GM19240 (cell line): ENCODE measurements at regions not wholly inside any gene's neighbourhood (a gene's known extent, or its start where the extent isn't known, plus 50 kb on each side); places are given as distances from the start of the nearest gene placed in this dataset.
"Not testable (repeated sequence)": the region's sequence is repeated elsewhere in the genome, so short reads cannot be mapped to it uniquely, and the experiment has no call there.

ENCODE experiments used
- DNase-seq: peaks from one replicate; pipeline ENCODE4 v3.0.0; 2011; ENCODE audit warnings: low spot score; ENCODE audit not compliant: insufficient read length

DNA sequence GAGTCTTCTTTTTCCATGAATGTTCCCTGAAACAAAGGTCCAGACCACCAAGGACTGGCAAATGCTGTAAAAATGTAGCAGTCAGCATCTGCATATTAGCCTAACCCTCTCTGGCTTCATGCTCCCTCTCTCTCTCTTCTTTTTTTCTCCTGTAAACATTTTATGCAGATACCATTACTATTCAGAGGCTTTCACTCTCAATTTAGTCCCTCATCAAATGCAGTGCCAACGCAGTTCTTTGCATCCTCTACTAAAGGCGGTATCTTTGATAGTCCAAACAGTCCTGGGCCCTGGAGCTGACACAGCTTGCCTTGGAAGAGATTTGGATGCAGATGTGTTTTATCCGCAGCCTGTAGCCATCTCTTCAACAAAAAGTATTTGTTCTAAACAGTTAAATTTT lies 167.1 kb upstream of the MMS22L start:
- no peak for DNase-seq

DNA sequence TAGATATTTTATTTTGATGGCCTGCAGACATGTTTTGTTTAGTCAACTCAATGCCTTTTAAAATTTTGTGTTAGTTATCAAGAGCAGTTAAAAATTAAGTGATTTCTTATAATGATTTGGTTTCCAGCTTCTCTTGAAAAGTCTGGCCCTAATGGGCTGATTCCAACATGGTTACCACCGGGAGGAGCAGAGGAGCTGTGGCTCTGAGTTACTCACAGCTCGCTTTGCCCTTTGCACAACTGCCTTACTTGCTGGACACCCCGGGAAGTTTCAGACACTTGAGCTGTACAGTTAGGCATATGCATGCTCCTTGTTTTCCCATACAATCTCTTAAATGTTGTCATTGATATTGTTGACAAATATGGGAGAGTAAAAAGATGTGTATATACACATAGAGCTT lies 173.1 kb upstream of the MMS22L start:
- DNase-seq, result no peak

DNA sequence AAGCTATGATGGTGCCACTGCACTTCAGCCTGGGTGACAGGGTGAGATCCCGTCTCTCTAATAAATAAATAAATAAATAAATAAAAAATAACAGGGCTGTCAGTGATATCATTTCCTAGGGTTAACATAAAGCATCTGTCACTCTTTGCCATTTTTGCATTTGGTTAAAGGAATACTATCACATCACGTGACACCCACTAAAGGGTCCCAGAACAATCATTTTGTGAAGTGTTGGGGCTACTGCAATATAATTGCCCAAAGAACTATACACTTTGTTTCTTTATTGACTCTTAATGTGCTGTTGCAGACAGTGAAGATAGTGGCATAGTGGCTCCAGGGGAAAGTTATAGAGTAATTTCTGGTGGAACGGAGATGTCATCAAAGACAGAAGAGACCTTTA lies 176.5 kb upstream of the MMS22L start:
- DNase-seq, result no peak

DNA sequence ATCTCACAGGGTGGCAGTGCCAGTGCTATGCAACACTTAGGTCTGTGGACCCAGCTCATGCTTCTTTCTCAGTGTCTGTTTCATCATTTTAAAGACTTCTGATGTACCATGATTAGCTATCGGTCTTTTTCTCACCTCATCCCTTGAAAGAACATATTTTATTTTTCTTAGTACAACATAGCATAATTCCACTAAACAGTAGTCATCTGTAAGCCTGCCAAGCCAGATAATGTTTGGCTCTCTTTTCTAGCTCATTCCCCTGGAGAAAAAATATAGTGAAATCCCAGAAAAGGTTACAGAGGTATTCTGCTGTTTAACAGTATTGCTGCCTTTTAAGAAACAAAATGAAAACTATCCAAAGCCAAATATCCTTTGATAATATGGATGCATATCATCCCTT lies 177.0 kb upstream of the MMS22L start:
- DNase-seq, result no peak

DNA sequence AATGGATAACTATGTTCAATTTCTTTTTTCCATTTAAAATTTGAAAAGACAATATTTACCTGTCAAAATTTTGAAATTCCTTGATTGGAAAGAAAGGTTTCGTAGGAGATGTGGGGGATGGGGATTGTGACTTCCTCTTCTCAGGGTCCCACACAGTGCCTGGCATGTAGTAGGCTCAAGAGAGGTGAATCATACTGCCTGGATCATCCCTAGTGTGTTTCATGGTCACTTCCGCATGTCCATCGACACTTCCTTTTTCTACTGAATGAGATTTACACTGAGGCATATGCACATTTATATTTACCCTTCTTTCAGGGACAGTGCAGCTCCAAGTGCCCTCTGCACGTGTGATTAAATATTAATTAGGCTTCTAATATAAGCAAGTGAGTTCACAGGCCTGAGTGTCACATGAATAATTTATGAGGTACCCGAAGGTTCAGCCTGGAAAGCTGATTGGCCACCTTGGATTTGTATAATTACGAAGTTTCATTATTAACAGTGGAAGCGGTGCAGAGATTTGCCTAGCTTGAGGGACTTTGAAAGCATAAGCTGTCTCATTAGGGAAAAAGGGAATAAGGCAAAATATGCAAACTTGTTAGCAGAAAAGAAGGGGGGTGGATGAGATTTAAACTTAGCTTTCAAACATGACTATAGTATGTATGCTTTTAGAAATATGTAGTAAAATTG lies 177.5 kb upstream of the MMS22L start:
- DNase-seq, result no peak

DNA sequence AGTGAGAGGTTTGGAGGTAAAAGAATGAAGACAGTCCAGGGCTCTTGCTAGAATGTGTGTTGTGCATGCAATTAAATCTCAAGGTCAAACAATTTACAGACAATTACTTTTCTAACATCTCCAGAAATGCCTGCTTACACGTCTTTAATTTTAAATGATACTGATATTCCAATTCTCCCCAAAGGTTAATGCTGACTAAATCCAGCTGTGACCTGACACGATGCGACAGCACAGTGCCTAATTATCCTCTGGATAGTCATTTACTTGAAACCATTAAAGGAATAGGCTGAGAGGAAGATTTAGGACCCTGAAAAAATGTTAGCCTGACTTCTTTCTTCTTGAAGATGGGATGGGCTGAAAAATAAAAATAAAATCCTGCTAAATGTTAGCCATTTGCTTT lies 178.2 kb upstream of the MMS22L start:
- no peak for DNase-seq

DNA sequence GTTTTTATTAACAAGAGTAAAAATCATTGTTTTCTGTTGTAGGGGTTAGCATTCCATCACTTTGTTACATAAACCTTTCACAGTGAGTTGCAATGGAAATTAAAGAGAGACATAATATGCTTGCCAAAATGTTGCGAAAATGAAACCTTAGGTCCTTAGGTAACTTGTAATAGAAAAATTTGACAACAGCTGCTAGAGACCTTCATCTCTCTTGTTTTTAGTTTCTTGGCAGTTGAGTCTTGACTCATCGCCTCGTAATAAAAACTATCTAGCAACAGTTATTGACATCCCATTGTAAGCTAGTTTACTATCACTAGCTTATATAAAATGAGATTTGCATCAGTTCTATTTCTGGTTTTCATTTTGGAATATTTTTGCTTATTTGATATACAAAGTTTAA lies 179.0 kb upstream of the MMS22L start:
- DNase-seq, result no peak

DNA sequence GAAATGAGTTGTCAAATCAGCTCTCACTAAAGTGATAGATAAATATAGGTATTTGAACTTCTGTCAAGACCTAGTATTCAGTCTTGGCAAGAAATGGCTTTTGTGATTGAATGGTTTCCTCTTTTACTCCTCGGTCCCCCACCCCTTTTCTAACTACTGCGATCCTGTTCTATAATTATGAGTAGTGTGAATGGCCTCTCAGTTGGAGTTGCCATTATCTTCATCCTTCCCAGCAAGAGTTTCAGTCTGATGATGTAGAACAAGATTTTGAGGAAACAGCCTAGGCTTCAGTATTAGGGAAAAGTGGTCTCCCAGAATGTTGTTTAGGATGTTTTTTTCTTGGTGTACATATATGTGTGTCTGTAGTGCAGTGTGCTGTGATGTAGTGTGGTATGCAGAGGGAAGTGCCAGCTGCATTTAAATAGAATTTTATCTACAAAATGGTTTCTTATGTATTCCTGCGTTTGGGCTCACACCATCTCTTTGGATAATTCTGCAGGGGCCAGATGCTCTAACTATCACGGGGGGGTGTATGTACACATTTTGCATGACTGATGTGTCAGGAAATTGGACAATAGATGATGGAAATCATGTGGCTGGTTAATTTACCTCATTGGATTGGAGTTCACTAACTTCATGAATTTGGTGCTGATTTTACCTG lies 180.1 kb upstream of the MMS22L start:
- DNase-seq, result no peak

DNA sequence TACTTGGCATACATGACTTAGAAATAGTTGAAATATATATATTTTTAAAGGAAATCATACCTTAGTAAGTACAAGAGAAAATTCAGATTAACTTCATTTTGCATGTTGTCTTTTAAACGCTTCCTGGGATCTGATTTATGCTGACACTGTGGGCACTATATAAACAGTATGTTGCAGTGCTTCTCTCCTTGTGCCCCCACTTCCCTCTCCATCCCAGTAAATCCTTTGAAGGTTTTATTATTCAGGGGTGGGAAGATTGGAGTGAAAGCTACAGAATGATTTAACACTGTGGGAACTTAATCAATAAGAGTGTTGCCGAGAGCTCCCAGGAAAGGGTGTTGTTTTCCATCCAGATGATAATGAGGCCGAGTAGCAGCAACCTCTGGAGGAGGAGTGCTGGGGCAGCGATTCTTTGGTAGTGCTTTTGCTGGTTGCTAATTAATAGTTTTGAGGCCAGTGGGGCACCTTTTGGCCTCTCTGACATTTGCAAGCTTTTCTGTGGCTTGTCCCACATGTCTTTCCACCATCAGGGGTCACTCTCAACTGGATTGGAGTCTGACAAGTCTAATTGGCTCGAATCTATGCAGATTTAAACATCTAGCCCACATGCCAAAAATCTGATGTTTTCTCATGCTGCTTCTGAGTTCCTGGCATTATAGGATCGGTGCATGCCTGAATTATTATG lies 183.0 kb upstream of the MMS22L start:
- no peak for DNase-seq

DNA sequence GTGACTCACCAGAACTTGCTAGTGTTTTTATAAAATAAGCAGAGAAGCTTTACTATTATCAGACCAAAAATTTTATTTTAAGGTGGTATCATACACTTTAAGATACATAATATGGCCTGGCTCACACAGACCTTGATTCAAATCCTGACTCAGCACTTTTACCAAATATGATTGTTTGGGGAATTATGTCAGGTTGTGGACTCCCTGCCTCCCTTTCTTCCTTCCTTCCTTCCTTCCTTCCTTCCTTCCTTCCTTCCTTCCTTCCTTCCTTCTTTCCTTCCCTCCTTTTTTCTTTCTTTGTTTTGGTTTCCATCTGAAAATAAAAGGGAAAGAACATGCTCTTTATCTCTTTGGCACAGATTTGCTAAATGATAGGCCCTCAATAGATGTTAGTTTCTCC lies 186.0 kb upstream of the MMS22L start:
- no peak for DNase-seq

DNA sequence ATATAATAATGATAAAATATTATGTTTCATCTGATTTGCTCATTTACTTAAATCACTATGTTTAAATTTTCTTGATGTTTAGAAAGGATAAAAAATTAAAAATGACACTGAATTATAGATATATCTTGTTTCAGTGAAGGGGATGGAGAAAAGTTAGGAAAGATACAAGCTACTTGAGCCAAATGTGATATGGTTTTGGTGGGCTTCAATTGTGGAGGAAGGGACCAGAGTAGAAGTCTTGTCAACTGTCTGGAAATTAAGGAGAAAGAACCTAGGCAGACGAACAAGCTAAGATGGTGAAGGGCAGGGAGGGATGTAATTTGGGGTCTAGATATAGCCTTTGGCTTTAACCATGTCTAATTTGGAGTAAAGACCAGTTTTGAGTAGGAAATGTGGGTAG lies 186.4 kb upstream of the MMS22L start:
- no peak for DNase-seq

DNA sequence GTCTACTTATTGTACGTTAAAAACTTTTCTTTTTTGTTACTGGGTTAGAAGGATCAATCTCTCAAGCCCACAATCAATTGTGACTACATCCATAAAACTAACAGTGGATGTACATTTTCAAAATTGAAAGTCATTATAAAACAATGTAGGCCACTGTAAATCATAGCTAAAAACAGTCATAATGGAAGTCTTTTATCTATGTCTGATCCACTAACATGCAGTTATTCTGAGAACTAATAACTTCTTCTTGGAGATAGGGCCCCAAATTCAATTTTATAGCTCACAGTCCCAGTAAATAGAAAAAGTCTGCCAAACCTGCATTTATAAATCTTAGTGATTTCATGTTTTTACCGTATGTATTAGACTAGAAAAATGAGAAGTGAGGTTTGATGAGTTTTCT lies 187.3 kb upstream of the MMS22L start:
- DNase-seq, result no peak

DNA sequence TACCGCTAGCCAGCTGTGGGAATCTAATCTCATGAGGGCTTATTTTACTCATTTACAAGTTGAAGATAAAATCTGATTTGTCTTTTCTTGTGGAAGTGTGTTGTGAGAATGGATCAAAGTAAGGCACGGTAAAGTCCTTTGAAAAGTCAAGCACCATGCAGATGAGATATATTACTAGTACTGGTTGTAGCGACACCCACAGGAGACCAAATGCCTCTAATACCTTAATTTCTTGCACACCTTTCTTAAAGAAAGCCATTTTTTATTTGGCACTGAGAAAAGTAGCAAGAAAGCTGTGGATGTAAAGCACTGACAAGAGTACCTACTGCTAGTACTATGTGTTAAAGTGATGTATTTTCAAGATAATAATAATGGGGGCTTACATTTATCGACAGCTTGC lies 191.0 kb upstream of the MMS22L start:
- no peak for DNase-seq

DNA sequence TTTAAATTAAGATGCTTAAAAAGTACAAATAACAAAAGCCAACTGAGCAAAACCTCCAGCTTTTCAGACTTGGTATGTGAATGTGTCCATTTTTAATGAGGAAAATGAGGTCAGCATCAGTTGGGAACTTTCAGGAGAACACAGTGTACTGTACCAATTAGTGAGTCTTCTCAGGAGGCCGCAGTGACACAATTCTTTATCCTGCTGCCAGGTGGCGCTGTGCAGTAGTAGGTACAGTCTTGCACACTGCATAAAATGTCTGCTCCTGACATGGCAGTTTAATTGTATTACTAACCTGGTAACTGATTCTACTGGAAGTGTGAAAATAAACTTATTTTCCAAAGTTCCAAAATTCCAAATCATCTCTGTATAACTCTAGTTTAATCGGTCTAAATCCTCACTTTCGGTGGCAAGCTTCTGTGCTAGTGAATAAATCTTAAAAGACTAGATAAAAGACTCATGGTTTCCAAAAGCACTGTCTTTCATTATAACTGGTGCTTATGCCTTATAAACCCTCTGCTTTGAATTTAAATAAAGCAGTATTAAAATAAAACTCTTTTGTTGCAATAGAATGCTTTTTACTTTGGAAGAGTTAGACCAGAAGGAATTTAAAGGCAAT lies 214.8 kb upstream of the MMS22L start:
- DNase-seq, result peak; percentile 1

DNA sequence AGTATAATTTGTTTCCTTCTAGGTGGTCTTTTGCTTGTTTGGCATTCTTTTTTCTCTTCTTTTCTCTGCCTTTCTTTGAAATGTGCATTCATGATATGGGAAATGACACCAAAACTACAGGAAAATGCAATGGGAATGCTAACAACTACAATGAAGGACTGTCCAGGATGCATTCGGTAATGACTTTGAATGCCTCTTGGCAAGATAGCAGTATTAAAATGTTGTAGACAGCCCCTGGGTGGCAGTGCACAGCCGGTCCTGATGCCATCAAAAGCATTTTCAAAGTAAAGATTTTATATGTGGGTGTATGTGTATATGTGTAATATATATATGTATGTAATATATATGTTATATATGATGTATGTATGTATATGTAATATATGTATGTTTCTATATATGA lies 218.8 kb upstream of the MMS22L start:
- DNase-seq, result no peak

DNA sequence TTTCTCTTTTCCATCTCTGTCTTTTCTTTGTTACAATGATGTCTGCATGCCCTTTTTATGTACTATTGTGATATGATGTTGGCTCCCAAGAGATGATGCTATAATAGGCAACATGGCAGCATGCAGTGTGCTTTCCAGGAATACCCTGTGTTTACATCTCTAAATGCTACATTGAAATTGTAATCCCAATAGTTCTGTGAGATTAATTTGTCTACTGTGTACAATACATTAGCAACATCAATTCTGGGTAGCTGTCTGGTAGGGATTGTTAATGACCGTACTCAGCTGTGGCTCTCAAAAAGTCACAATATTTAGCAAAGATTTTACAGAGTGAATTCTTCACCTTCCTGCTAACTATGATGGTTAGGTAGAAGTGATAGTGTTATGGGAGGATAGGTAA lies 225.6 kb upstream of the MMS22L start:
- DNase-seq, result no peak

DNA sequence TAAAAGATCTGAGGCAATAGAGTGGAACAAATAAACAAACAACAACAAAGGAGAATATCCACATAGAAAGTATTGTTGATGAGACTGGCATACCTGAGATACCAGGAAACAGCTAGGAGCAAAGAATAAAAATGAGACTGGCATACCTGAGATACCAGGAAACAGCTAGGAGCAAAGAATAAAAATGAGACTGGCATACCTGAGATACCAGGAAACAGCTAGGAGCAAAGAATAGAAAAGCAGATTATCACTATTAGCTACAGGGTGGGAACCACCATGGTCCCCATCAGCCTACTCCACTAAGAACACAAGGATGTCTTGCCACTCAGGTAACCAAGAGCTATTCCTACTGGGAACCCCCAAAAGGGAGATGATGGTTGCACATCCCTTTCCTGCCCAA lies 230.2 kb upstream of the MMS22L start:
- not testable (repeated sequence) for DNase-seq

DNA sequence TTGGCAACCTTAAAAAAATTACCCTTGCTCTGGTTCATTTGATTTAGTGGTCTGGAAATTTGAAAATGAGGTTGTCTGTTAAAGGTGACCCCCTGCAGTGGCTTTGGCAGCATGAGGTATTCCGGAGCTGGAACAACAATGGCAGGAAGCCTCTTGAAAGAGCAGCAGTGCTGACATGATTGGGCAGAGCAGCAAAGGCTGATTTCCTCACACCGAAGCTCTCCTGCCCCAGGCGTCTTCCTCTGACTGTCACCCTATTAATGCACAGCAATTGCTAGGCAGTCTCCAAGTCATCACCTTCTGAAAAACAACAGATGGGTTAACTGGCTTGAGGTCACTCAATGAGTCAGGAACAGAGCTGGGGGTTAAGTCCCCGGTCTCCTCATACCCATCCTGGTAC lies 241.8 kb upstream of the MMS22L start:
- no peak for DNase-seq

DNA sequence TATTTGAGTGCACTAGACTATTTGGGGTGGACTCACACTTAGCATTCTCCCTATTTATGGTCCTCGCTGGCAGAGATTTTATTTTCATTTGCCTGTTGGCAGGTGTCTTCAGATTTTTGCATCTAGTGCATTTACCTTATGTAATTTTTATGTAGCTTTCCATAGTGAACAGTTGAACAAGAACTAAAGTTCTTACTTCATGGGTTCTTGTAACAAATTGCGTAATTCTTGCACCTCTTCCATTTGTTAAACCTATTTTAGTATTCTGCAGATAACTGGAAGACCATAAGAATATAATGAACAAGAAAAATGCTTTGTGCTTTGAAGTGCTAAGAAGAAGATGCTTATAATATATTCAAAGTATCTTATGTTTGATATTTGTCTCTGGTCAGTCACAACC lies 252.8 kb upstream of the MMS22L start:
- no peak for DNase-seq

DNA sequence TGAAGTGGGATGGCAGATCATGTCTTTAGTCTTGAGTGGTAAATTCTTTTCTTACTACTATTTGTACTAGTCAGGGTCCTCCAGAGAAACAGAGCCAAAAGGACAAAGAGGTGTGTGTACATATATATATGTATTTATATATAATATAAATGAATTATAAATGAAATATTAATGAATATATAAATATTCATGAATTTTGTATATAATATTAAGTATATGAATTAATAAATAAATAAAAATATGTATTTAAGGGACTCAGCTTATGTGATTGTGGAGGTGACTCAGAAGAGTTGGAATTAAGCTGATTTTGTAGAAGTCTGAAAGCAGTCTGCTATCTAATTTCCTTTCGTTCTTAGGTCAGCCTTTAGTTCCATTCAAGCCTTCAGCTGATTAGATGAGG lies 265.3 kb upstream of the MMS22L start:
- DNase-seq, result no peak

DNA sequence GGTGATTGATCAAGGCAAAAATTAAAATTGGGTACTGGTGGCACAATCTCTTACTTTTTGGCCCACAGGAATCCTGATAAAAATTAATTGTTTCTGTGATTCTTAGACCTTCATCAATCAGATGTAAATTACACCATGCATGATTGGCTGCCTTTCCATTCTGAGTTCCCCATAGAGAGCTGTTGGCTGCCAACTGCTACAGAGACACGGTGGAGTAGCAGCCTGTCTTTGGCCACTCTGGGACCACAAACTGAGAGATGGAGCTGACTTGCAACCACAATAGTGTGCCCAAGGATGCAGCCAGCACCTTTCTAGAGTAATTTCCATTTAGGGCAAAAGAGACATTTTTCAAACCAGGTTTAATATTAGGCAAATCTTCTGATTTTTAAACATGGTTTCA lies 274.3 kb upstream of the MMS22L start:
- no peak for DNase-seq

DNA sequence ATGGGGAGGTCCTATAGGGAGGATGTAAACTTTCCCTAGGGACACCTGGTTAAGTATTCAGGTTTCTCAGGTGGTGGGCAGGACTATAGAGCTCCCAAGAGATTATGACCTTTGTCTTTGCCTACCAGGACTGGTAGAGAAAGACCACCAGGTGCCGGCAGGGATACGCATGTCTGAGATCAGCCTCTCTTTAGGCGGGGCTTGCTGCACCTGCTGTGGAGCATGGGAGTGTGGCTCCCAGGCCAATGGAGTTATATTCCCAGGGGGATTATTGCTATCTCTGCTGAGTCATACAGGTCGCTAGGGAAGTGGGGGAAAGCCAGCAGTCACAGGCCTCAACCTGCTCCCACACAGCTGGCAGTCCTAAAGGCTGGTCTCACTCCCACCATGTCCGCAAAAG lies 280.5 kb upstream of the MMS22L start:
- no peak for DNase-seq

DNA sequence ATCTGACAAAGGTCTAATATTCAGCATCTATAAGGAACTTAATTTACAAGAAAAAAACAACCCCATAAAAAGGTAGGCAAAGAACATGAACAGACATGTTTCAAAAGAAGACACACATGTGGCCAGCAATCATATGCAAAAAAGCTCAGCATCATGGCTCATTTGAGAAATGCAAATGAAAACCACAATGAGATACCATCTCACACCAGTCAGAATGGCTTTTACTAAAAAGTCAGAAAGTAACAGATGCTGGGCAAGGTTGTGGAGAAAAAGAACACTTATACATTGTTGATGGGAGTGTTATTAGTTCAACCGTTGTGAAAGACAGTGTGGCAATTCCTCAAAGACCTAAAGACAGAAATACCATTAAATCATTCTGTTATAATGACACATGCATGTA lies 289.9 kb upstream of the MMS22L start:
- no peak for DNase-seq
